Fibroblast of skin of abdomen (primary cell): ENCODE measurements at regions not wholly inside any gene's neighbourhood (a gene's known extent, or its start where the extent isn't known, plus 50 kb on each side); places are given as distances from the start of the nearest gene placed in this dataset.
A peak's percentile ranks its signal among the peaks of the same experiment; 100 is the strongest.
"Not testable (repeated sequence)": the region's sequence is repeated elsewhere in the genome, so short reads cannot be mapped to it uniquely, and the experiment has no call there.

Experiments used
- DNase-seq: peaks from one replicate; pipeline ENCODE4 v3.0.0-alpha.2; 2013

DNA sequence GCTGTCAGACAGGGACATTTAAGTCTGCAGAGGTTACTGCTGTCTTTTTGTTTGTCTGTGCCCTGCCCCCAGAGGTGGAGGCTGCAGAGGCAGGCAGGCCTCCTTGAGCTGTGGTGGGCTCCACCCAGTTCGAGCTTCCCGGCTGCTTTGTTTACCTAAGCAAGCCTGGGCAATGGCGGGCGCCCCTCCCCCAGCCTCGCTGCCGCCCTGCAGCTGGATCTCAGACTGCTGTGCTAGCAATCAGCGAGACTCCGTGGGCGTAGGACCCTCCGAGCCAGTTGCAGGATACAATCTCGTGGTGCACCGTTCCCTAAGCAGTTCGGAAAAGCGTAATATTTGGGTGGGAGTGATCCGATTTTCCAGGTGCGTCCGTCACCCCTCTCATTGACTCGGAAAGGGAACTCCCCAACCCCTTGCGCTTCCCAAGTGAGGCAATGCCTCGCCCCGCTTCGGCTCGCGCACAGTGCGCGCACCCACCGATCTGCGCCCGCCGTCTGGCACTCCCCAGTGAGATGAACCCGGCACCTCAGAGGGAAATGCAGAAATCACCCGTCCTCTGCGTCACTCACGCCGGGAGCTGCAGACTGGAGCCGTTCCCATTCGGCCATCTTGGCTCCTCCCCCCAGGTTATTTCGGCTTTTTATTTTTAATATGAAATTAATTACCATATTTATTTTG is 217.8 kb upstream of the EPHA7 start:
- DNase-seq, result not testable (repeated sequence)

DNA sequence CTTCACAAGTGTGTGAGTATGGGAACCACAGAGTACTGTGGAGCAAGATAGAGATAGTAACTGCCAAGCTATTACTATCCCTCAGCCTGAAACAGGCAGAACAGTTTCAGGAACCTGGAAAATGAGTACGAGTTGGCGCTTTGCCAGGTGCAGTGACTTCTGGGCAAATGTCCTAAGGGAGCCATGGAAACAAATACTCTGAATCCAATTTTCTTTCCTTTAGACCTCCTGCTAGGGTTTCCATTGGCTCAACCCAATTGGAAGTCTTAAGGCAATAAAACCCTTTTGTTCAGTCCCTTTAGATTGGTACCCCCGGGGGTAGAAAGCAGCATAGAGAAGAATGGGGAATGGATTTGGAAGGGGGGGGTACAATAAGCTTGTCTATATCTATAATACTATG is 205.0 kb upstream of the EPHA7 start:
- no peak for DNase-seq

DNA sequence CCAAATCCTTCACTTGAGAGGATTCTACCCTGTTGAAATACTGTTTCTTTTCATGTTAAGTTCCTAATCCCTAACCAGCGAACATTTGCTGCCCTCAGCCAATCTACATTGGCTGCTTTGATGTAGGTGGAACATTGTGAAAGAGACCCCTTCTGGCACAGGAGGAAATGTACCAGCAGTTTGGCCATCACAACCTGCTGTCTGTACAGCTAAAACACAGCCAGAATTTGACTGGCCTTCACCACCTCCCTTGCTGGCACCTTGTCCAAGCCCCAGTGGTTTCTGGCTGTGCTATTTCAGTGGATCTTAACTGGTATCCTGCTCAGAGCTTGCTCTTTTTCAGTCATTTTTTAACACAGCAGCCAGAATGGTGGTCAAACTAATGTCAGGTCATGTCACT is 202.1 kb upstream of the EPHA7 start:
- no peak for DNase-seq

DNA sequence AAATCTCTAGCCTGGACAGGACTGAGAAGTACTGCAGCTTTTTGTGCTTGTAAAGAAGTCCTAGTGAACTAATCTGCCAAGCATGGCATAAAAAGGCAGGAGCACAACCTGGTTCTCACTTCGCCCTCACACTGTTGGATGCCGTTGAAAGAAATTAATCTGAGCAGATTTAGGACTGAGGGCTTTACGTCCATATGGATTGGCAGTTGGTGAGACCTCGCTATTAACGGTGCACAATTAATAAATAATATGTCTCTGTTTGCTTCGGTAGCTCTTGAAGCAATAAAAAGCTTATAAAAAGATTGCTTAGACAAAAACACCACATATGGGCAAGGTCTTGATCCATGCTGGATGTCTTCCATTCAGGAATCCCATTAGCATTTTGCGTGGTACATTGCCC is 185.6 kb upstream of the EPHA7 start:
- DNase-seq, result no peak

DNA sequence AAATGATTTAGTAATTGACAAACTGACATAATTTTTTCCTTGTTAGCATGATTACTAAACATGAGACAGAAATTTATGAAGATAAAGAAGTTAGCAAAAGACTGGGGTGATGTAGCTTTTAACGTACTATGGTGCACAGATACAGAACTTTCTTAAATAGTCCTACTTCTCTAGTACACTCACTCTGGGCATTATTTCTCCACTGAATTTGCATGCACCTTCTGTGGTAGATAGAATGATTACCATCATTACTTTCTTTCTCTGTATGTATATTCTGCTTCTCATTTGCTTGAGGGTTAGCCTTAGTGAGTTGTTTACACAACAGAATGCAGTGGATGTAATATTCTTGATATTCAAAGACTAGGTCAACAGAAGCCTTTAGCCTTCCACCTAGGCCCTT is 173.1 kb upstream of the EPHA7 start:
- DNase-seq, result no peak

DNA sequence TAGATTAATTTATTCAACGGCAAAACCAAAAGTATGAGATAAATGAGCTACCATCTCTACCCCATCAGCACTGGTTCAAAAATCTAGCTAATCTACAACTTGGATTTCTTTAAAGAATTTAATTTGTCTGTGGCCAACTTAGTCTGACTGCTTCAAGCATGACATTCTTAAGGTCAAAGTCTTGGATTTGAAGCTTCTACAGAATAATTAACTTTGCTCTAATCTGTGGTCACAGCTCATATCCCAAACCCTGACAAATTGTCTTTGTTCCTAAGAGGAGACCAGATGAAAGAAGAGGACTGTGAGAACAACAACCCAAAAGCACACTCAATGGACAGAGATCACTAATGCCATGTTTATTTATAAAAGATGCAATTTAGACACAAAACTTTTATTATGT is 166.9 kb upstream of the EPHA7 start:
- no peak for DNase-seq

DNA sequence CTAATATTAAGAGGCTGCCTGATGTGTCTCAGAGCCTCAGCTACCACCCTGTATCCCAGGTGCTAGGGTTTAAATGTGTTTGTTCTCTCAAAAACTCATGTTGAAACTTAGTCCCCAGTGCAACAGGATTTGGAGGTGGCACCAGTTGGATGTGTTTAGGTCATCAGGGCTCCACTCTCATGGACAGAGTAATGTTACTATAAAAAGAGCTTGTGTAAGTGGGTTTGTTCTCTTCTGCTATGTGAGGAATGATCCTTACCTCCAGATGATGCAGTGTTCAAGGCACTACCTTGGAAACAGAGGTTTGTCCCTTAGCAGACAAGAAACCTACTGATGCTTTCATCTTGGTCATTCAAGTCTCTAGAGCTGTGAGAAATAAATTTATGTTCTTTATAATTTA is 164.9 kb upstream of the EPHA7 start:
- DNase-seq, result no peak

DNA sequence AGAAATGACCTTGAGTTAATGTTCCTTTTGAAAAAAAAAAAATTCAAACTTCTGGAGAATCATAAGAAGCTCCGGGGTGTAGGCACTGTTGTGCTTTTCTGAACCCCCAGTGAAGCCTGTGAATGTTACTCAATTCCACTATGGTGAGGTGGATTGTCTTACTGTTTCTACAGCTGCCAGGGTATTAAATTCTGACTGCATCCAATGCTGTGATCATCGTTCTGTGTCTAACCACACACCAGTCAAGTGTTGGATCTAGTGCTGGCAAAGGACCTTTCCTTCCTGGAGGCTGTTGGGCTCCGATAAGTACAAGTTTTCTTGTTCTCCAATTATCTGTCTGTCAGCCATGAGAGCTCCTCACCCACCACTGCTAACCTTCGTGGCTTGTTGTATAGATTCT is 162.0 kb upstream of the EPHA7 start:
- no peak for DNase-seq

DNA sequence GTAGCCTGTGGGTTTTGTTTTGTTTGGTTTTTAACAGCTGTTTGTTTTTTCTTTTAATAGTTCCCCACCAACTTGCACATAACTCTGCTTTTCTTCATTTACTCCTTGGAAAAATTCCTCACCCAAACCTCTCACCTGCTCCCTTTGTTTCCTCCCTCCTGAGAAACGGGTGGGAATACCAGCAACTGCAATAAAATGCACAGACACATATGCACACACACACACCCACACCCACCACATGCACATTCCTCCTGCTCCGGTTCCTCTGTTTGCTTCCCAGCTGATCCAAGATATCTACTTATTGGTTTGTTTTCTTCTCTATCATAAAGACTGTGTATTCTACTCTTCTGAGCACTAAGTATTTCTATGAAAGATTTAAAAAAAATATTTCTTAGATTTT is 161.1 kb upstream of the EPHA7 start:
- no peak for DNase-seq

DNA sequence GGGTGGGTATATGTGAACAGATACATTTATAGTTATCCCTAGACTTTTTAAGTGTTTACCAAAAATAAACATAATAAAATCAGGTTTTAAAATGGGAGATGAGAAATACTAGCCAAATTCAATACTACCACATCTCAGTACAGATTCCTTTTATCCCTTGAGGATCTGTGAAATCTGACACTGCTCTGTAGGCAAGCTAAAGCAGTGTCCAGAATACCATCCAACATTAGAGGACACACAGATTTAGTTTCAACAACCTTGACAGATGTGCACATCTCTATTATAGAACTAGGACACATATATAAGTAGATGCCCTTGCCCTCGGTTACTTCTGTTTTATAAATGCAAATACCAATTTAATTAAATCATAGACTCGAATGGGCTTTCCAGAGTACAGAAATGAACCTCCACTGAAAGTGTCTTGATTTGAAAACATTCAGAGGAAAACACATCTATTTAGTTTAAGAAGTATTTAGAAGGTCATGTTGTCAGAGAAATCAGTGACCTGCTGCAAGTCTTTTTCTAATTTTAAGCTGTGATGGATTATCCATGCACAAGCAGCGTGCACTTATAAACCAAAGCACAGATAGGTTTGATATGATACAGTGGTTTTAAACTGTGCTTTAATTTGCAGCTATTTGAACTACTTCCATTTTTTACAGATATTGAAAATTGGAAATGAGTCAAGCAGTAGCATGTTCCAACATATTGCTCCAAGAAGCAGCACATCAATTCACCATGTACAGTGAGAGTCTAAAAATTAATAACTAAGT is 156.3 kb upstream of the EPHA7 start:
- DNase-seq, result no peak

DNA sequence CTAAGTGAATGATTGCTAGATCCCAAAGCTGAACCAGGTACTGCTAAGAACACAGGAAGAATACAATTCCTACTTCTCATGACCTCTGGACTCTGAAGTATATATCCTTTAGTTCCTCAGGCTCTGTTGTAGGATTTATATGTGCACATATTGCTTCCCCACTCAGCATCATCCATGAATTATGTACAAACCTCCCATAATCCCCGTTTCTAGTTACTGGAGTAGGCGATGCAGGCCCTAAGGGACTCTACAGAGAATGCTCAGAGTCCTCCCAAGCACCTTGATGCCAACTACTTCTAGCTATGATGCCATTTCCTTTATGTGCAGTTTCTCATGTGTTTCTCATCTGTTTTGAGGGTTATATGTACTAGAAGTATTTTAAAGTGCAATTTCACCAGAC is 154.9 kb upstream of the EPHA7 start:
- no peak for DNase-seq

DNA sequence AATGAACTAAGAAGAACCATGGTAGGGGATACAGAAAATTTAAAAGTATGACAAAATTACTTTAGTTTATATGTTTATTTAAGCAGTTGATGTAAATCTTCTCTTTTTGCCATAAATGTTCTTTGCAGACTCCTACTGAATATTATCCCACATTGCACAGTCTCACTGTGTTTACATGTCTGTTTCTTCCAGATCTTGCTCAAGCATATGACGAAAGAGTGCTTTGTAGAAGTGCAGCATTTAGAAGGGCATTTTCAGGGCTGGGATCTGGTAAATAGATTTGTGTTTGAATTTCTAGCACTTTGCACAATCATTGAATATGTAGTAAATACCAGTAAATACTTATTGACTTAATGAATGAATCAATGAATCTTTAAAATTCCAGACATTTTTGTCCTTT is 152.0 kb upstream of the EPHA7 start:
- no peak for DNase-seq

DNA sequence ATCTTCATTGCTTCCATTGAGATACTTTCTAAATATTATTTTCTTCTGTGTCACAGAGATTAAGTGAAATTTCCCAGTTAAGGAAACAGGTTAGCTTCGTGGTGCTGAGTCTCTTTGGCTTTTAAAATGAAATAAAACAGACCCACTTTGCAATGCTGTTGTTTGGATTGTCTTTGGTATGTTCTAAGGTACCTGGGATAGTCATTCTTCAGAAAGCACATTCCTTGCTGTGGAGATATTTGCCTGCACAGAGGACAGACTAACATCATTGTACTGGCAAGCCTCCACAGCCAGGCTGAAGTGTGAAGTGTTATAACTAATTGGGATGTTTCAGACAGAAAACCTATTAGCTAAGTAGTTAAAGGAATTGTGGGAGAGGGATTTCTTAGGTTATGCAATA is 148.8 kb upstream of the EPHA7 start:
- no peak for DNase-seq

DNA sequence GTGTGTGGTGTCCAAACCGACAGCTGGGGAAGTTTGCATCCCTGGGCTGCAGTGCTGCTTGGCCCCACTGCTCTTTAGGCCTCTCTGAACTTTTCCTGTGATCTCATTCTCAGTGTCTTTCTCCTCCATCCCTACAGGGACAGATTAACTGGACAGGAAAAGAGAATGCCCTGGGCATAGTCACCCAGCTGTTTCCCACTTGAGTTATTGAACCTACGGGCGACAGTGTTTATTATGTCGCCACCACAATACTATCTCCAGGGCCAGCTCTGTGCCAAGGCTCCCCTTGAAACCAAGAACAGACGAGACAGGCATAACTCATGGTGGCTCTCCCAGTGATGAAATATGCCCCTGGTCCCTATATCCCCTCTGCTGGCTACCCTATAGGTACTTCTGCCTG is 147.8 kb upstream of the EPHA7 start:
- DNase-seq, result no peak

DNA sequence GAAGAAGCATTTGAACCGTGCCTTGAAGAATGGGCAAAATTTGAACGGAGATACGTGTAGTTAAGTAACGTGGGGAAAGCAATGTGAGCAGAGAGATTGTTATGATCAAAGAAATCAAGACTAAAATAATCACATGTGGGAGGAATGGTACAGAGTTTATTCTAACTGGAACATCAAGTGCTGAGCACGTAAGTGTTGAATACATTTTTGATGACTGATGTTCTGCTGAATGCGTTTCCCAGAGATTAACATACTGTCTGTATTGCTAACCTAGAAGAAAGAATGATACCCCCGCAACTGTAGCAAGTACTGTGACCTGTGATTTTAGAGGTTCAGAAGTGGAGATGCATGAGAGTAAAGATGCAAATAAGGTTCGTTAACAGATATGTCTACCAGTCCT is 146.9 kb upstream of the EPHA7 start:
- DNase-seq, result no peak

DNA sequence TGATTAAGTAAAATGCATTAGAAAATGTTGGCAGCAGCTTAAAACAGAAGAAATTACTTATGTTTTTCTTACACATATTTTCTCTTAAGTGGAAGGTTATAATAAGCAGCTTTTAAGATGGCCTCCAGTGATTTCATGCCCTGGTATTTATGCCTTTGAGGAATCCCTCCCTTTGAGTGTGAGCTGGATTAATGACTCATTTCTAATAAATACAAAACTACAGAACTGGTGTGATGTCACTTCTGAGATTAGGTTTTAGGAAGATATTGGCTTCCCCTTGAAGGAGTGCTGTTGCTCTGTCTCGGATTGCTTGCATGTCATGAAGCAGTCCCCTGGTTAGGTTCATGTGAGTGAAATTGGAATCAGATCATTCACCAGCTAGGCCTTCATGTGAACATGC is 143.2 kb upstream of the EPHA7 start:
- peak; percentile 2 for DNase-seq

DNA sequence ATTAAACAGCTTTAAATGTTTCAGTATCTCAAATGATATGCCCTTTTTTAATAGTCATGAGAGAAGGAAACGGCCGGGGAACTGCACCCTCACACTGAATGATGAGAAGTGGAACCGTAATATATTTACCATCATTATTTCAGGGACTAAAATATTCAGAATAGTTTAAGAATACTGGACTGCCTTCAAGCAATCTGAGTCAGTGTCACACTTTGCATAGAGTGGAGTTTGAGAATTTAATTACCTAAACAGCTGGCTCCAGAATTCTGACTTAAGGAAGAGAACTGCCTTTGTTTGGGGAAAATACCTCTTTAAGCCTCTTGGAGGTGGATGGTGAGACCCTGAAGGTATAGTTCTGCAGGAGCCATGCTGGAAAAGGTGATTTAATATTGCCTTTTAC is 135.9 kb upstream of the EPHA7 start:
- no peak for DNase-seq

DNA sequence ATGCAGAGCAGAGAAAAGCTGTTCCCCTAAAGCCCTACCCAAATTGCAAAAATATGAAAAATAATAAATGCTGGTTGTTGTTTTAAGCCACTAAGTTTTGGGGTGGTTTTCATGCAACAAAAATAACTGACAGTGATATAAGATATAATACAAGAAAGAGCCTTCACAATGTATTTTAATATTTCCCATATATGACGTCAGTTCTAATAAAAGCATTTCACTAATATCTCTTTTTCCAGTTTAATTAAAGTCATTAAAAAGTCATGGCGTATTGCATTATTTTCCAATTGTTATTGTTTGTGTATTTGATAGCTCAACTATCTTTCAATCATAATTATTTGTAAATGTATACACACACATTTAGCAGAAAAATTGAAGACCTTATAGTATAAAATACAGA is 134.7 kb upstream of the EPHA7 start:
- DNase-seq, result no peak

DNA sequence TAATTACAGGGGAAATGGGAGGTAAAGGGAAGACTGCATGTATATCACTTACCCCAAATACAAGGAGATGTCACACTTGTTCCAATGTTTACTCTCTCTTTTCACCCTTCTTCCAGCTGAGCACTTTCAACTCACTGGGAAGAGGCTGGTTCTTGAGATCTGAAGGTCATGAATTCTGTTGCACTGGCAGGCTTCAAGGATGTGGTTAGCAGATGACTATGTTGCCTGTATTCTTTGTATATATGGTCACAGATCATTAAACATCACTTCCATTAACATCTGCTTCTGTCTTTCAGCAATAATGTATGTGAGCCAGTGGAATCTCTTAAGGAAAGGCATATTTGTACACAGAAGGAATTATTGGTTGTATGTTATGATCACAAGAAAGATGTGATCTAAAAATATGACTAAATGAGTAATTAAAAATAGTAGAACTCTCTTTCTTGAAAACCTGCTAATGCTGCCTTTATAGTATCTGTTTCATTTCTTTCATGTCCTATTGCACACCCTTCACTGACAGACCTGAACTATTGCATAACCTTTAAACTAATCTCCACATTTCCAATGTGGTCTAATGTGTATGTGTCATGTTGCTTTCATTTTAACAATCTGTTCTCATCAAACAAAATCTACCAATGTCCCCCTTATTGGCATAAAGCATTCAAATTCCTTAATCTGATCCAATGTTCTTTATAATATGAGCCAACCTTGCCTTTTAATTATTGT is 131.4 kb upstream of the EPHA7 start:
- no peak for DNase-seq

DNA sequence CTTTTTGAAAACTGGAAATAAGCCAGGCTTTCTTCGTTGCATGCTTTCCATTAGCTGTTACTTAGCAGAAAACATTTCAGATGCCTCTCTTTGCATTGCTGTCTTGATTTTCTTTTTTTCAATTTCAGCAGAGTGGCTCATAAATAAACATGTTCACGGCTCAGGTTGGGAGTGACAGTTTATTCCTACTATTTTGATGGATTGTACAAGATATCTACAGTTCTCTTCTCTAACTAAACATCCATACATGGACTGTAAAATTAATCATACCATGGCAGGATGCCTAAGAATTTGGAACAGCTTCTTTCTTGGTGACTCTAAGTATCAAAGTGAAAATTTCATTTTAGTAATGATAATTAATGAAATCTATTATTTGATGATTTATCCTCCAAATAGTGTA is 130.5 kb upstream of the EPHA7 start:
- no peak for DNase-seq

DNA sequence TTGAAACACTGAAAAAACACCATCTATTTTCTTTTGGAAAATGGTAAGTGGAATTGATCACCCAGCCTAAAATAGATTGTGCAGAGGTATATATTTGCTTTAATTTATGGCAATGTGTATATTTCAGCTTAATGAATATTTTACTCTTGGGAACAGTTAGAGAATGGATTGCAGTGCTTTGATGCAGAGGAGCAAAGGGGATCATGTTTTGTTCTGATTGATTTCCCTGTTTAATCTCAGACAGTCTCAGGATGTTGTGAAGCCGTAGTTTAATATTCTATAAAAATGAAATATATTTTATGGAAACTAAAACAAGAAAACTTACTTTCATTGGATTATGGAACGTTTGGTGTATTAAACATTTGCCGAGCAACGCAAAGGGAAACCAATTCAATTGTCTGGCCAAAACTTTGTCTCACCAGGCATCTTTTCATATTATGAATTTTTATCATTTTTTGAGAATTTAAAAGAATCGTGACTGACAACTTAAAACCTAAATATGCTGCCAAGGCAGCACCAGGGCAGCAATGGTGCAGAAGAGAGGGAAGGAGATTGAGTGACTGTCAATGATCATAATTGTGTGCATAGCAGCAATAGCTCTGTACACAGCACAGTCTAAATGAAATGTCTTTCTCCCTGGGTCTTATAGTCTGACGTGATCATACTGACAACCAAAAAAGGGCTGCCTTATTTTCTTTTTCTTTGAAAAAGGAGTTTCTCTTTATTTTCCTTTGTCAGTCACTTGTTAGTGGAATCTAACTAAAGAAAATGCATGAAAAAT is 105.5 kb upstream of the EPHA7 start:
- DNase-seq, result no peak

DNA sequence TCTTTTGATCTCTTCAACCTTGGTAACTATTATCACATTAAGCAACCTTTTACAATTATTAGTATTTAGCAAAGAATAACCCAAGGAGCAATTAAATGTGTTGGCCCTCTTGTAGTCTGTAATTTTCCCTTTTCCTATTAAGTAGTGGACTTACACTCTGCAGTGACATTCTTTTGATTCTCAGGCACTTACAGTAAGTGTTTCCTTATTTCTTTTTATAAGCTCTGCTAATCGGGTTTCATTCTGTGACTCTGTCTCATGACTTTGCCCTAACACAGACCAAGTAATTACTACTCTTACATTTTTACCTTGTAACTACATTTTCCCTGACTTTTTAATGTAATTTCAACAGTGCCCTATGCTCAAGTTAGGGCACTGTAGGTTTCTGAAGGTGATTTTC is 104.0 kb upstream of the EPHA7 start:
- DNase-seq, result no peak

DNA sequence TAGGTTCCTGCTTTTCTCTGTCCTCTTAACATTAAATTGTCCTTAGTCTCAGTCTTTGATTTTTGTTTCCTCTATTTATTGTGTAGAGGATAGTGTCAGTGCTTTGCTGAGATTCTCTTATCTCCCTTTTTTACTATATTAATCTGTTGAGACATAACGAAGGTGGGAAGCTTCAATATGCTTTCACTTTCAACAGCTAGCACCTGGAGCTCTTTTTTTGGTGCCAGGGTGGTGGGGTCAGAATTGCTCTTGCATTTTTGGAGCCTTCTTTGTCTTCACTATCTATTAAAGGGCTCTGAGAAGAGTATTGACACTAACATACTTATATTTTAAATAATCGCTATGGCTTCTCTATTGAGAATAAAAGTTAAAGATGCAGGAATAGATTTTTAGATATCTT is 97.1 kb upstream of the EPHA7 start:
- DNase-seq, result no peak
